Hepatic stellate cell (primary cell): ENCODE measurements at regions not wholly inside any gene's neighbourhood (a gene's known extent, or its start where the extent isn't known, plus 50 kb on each side); places are given as distances from the start of the nearest gene placed in this dataset.

Experiments used
- DNase-seq: peaks from one replicate; pipeline ENCODE4 v3.0.0; 2011; ENCODE audit warnings: low spot score

DNA sequence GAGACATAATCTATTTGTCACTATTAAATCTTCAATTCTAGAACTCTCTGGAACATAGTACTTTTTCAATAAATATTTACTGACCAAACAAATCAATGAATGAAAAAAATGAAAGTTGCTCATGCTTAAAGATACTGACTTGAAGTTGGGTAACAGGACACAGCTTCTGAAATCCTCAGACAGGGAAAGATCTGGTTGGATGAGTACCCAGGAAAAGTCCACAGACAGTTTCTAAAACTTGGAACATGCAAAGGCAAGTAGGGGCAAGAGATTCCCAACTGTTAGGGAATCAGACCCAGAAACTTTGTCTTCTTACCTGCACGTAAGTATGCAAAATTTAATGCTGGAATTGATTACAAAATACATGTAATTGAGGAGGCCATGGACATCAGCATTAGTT is 366.2 kb downstream of the ACTL7B start:
- no peak for DNase-seq

DNA sequence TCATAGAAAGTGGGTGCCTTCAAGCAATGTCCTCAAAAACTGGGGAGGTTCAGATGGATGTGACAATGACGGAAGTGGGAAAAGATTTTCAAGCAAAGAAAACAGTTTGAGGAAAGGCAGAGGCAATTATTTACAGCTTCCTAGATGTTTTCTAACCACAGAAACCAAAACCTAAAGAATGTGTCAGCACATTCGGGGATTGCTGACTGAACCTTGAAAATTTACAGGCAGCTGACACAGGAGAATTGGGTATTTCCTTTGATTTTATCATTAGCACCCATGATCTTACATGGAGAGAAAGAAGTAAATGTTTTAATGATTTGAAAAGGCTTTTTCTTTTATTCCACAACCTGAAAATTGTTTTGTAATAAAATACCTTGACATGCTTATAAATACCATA is 369.0 kb downstream of the ACTL7B start:
- DNase-seq = no peak

DNA sequence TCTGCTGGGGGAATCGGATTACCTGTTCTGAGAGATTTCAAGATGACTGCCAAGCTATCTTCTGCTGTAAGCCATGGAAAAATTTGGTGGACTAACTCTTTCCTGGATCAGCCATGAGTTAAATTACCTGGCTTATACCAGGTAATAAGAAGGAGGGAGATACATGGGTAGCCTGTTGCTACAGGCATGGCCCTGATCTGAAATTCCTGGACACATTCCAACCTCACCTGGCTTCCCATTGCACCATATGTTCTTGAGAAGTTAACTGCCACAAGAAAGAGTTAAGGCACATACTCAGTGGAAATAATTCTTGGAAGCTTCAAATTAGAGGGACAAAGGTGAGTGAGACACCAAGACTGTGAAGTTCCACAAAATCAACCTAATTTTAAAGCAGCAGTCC is 371.3 kb downstream of the ACTL7B start:
- no peak for DNase-seq

DNA sequence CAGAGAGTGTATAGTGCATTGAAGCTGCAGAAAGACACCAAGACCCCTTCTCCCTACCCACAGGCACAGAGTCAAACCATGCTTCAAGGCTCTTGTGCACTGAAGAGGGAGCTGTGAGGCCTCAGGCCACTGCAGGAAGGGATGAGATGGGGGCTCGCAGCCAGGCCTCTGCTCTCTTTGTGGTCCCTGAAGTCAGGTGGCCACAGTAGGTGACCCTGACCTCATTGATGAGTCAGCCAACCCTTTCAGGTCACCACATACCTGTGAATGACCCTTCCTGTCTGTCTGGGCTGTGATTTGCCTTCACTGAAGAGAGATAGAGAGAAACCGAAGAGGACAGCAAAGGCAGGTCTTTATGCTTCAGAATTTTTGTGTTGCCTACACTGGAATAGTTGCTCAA is 372.1 kb downstream of the ACTL7B start:
- no peak for DNase-seq

DNA sequence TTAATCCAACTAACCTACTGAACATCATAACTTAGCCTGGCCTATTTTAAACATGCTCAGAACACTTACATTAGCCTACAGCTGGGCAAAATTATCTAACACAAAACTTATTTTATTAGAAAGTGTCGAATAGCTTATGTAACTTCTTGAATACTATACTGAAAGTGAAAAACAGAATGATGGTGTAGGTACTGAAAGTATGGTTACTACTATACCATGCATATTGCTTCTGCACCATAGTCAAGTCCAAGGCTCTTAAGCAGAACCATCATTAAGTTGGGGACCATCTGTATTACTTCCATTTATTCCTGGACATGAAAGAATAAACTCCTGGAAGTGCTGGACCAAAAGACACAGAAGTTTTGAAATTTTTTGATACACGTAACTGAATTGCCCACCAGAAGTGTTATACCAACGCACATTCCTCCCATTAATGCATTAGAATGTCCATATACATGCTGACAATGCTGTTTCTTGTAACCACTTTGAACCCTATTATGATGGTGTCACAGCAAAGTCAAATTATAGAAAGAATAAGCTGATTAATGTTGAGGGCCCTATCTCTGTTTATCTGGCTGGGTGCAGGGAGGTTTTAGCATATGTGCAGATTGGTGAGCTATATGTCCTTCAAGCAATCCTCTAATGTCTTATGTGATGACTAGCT is 375.7 kb downstream of the ACTL7B start:
- no peak for DNase-seq

DNA sequence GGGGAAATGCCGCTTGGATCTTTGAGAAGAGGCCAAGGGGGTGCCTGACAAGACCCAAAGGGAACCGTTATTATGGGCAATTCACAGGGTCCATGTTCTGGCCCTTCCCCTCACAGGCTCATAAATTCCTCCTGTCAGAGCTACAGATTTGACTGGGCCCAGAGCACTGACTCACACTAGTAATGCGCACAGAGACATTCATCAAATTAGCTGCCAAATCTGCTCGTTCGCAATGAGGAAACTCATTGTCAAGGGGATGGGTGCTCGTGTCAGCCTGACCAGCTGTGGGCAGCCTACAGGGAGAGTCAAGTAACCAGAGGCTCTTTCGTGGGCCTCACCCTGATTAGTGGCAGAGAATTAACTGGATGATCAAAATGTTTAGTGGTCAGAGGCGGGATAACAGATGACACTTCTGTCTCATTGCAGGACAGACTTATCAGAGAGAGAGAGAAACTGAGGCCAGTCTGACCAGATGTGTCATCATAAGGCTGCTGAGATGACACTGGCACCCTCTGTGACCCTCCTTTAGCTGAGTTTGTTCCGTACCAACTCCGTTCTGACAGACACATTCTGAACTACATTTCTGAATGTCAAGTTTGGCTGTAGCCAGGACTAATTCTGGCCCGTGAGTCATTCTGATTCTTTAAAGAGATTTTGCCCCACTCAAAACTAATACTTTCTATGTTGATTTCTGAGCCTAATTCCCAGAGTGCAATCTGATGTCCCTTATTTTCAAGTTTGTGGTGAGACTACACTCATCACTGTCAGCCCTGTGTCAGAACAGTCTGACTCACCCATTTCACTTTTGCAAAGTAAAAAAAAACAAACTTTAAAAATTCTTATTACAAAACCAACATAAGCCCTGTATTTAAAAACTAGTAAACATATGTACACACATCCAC is 377.1 kb downstream of the ACTL7B start:
- peak; percentile 45 for DNase-seq

DNA sequence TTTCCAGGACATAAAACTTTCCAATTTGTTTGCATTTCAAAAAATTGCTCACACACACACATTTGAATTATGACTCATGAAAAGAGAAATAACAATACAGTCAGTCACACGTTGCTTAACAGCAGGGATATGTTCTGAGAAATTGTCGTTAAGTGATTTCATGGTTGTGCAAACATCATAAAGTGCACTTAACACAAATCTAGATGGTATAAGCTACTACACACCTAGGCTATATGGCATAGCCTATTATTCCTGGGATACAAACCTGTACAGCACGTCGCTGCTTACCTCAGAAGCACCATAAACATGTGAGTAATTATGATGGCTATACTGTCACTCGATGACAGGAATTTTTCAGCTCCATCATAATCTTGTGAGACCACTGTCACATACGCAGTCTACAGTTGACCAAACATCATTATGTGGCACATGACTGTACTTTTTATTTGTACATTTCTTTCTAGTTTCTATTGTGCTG is 378.2 kb downstream of the ACTL7B start:
- DNase-seq = no peak

DNA sequence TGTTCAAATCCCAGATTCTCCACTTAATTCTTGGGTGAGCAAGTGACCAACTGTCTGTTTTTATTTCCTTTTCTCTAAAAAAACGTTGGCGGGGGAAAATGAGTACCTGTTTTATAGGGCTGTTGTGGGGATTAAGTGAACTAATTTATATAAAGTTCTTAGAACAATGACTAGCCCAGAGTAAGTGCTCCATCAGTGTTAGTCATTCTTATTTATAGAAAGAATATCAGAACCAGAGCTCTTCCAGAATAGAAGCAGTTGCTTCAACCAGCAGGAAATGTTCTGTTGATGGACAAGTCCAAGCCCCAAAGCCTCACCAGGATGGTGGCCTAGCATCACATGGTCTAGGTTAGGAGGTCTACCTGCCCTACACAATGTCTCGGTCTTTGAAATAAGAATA is 379.2 kb downstream of the ACTL7B start:
- no peak for DNase-seq

DNA sequence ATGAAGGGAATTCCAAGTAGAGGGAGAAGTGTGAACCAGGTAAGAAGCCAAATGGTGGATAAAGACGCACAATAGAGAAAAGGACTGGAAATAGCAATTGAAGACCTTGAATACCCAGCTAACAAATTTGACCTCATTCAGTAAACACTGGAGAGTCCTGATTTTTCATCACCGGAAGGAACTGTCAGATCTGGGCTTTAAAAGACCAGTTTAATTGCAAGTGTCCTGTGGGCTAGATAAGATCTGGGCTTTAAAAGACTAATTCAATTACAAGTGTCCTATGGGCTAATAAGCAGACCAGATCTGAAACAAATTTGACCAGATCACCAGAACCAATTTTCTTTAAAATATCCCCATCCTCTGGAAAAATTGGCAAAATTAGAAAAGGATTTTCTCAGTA is 380.0 kb downstream of the ACTL7B start:
- DNase-seq = no peak

DNA sequence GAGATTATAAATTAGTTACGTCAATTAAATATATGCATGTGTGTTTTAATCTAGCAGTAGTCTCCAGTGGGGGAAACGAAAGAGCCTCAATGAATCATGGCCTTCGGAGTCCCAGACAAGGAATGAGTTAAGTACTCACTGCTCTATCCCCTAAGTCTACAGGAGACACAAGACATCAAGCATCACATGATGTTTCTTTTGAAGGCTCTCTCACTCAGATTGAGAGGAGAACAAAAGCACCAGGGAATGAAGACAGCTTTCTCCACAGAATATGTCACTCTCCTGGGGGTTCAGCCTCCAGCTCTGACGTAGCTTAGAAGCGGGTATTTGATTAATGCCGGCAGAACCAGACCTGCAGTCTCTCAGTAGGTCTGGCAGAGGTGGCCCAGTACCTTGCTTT is 381.4 kb downstream of the ACTL7B start:
- DNase-seq = no peak

DNA sequence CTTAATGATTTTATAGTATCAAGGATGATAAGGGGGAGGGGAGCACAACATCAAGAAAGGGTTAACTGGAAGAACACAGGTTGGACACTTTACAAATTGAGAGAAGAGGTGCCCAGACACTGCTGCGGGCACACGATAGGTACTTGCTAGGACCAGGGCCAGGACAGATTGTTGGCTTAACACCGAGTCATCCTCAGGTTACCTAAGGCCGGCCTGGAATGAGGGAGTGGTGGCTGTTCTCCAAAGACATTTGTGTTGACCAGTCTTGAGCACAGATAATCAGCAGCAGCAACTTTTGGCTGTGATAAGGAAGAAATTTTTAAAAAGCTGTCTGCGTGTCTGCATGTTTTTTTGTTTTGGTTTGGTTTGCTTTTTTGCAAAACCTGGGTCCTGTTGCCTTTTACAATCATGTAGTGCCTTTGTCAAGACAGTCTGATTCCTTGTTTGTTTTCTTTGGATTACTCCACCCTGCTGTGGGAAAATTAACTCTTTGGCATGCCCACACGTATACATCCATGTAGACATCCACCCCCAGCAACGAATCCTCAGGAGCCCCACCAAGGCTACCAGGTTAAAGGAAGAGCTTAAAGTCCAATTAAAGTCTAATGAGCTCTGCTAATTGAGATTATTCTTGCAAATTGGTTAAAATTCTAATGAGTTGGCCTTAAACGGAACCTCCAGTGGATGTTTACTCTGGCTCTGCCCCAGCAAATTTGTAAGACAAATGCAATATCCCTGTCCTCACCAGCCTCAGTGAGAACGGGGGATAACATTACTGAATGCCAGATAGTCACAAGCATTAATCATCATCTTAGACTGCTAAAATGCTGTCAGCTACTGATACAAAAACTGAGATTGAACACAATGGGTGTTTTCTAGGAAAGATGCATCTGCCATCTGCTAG is 382.3 kb downstream of the ACTL7B start:
- DNase-seq = no peak

DNA sequence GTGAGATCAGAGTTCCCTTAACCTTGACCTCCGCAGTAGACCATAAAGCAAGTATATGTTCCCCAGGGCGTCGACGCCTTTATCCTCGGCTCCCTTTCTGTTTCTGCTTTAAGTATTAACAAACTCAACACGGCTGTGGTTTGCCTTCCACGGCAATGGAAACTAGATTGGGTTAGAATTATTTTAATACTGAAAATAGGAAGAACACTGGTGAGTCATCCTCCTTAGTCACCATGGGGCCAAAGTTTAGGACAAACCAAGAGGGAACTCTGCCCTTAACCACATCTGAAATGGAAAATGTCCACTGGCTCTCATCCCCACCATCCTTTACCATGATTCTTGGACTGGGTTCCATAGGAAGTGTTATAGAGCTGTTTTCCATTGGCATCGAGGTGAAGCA is 386.1 kb downstream of the ACTL7B start:
- DNase-seq = peak; percentile 18

DNA sequence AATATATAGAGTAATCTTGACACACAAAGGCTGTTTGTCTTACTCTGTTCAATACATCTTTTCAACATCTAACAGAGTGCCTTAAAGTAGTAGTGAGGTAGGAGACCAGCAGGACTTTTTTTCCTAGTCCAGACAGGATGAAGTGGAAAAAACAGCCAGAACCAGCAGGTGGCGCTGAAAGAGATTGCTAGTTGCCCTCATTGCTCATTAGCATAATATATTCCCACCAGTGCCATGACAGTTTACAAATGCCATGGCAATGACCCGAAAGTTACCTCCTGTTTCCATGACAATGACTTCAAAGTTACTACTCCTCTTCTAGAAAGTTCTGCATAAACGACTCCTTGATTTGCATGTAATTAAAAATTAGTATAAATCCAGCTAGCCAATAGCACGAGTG is 387.4 kb downstream of the ACTL7B start:
- DNase-seq = no peak

DNA sequence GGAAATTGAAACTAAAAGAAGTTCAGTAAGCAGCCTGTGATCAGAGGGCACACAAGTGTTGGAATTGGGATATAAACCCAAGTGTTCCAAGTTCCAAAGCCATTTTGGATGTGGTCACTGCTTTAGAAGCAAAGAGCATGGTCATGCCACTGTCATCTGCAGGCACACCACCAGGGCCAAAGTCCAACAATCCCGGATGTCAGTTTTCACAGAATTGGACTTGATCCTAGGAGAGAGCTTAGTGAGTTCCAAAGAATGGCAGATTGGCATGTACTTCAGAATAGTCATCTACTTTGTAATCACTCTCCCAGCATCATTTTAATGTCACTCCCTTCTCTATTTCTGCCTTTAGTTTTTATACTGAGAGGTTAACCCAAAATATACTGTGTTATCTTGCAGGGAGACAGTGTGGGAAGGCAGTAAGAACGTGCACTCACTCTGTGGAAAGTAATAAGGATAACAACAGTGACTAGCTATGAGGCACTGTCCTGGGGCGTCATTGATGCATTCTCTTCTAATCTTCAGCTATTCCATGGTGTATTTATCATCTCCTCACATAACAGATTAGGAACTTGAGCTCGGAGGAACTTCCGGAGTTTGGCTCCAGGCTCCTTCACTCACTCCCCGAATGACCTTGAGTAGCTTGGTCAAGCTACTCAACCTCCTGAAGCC is 388.0 kb downstream of the ACTL7B start:
- DNase-seq = no peak

DNA sequence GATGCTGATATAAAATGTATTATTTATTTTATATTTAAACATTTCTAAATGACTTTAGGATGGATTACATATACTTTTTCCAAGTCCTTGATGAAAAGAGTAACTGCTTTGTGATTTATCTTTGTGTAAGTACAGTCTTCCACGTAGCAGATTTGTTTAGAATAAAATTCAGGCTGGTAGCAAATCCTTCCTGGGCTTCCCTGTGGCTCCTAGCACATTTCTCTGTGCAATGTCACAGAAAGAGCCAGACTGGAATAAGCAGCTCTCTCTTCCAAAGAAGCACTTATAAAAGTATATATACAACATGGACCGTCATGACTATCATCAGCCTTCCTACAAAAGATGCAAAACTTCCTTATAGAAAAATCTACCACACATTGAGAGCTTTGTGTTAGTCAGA is 388.6 kb downstream of the ACTL7B start:
- DNase-seq = no peak

DNA sequence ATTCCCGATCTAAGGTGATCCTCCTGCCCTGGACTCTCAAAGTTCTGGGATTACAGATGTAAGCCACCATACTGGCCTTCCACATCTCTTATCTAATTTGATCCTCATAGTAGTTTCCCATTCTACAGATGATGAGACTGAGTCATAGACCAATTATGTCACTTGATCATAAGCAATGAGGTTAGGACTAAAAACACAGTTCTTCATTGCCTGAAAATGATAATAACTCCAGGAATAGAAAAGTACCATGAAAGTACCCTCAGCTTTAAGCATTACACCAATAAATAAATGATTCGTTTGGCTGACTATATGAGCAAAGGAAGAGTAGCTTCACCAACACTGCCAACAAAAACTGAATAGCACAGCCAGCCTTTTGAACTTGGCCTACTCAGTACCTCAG is 389.5 kb downstream of the ACTL7B start:
- DNase-seq = no peak

DNA sequence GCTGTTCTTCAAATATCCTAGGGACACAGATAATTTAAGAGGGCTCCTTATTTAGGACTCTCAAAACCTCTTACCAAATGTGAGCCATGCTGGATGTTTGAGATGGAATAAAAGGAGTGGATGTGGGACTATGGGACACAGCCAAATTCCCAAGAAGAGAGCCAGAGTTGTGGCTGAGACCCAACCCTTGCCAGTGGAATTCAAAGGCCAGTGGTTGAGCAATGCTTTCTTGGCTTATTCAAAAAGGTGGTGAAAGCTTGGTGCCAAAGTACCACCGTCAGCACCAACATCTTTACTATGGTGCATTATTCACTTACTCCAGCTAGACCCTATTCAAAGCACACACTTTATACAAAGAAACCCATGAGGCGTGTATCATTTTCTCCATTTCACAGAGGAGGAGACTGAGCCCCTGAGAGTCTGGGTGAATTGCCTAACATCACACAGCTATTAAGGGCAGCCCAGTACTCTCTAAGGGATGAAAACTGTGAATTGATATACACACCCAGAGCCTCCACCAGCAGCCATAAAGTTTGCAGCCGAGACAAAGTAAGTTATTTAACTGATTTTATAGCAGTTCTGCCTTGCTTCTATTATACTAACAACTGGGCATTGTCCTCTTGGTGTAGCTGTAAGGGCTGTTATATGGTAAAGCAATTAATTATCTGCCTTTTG is 391.7 kb downstream of the ACTL7B start:
- no peak for DNase-seq

DNA sequence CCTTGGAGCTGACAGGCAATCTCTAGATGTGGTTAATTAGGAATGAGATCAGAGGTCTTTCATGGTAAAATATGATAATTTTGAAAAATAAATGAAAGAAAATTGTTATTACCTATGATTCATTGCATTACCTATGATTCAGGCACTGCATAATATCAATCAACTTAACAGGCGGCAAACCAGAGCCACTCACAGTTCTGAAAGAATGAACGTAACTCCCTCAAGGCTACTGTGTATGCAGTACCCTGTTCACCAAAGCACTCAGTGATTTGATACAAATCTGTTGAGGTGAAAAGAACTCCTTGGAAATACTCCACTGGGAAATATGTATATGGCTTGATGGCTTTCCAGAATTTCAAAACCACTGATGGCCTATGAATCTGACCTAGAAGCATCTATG is 398.9 kb downstream of the ACTL7B start:
- DNase-seq = no peak

DNA sequence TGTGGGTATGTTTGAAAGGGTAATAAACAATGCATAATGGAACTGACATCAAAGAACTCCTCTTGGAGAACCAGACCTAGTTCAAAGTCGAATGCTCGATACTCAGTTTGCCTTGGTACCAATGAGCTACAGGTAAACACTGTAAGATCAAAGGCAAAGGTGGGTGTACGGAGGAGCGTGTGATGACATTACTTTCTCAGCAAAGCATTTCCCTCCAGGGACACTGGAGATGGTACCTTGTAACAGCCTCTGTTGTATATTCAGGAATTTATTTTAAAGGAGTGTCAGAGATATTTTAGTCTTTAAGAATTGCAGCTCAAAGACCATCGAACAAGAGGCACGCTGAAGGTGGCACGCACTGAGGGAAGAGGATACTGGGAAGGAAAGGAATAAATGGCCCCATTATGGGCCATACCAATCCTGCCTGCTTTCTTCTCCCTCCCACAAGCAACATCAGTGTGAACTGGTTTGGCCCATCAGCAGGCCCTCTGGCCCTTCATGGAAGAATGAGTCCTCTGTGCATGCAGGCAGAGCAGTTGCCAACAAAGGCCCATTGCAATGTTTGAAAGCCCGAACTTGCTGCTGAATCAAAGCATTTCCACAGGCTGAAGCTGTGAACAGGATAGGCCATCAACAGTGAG is 410.2 kb downstream of the ACTL7B start:
- DNase-seq = no peak

DNA sequence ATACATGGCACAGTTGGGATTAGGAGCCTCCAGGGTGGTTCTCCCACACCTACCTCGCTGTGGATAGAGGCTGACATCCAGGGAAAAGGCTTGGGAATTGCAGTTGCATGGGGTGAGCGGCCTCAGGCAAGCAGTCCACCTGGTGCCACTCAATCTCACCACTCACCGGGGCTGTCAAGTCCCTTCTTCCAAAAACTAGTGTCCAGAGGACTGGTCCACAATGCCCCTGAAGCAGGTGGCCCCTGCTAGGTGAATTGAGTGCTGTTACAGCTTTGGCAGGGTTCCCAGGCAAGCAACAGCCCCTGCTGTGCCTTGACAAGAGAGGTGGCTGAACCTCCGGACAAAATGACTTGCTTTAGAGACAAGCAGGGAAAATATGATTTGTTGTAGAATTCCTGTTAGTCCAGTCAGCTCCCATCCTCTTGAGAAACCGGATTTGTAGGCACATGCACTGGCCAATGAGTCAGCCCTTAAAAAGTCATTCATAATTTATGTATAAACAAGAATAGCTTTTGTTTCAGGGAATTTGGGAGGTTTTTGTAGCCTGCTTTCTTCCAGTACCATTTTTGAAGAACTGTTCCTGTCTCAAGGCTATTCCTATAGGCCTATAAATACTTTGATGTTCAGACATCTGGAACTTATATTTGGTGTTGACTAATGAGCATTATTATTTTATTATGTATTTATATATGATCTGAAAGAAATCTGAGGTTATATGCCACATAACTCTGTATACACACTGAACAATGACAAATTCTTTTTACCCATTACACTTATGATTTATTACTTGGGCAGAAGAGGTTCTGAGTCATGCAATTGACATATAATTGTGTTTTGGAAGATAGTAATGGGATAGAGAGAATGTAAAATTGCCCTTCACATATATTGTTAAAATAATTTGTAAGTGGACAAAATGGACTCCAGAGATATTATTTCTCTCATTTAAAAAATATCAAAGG is 411.1 kb downstream of the ACTL7B start:
- peak; percentile 56 for DNase-seq
